Testis (tissue), 2 donors: ENCODE measurements at regions not wholly inside any gene's neighbourhood (a gene's known extent, or its start where the extent isn't known, plus 50 kb on each side); places are given as distances from the start of the nearest gene placed in this dataset.

Experiments used
- DNase-seq: peaks from one replicate; pipeline ENCODE4 v3.0.0-alpha.2; 2019
- H3K27ac ChIP-seq, 2 donors: fragments of 200-600 bp; sonication (generic); one replicate each; pipeline ENCODE4 v1.5.1; 2019
- H3K27me3 ChIP-seq: fragments of 200-600 bp; sonication (generic); one replicate; pipeline ENCODE4 v1.5.1; 2019
- H3K36me3 ChIP-seq: fragments of 200-600 bp; sonication (generic); one replicate; pipeline ENCODE4 v1.5.1; 2017; ENCODE audit warnings: low read depth; ENCODE audit errors: missing control alignments
- H3K4me1 ChIP-seq: fragments of 200-600 bp; sonication (generic); one replicate; pipeline ENCODE4 v1.5.1; 2019
- H3K4me3 ChIP-seq, 2 donors: fragments of 200-600 bp; sonication (generic); one replicate each; pipeline ENCODE4 v1.5.1; 2017 to 2019
- H3K9me3 ChIP-seq: fragments of 200-600 bp; sonication (generic); one replicate; pipeline ENCODE4 v1.5.1; 2017
- CTCF ChIP-seq, 3 experiments: fragments of 450-650 bp in 2 of 3; fragments of 200-600 bp in 1 of 3; sonication (generic) in 1 of 3; IDR thresholded peaks; one replicate each; pipeline ENCODE4 v1.5.1; 2016 to 2019; ENCODE audit warnings: antibody characterized with exemption in 3 of 3, mild to moderate bottlenecking in 2 of 3, moderate library complexity in 1 of 3
- POLR2A ChIP-seq: fragments of 450-650 bp; IDR thresholded peaks from one replicate; pipeline ENCODE4 v1.6.1; 2017; ENCODE audit warnings: antibody characterized with exemption, mild to moderate bottlenecking, moderate library complexity
- WGBS, 2 donors: methylation state at CpG; one replicate each; pipeline ENCODE4 v1.1.5; 2018; 5-methylcytosine and 5-hydroxymethylcytosine counted together
- intact Hi-C: fragments of 100-400 bp; cut with DNase I; formaldehyde crosslinking; loops from one replicate; pipeline ENCODE4 v1.15.1; 2023; ENCODE audit warnings: low total_unique reads

GRCh38 chr7:114765331-114766040, 156.4 kb upstream of the MDFIC start:
- H3K4me3 ChIP-seq, result no peak overlapping the region
- 82 to 83% methylated on average over 2 of the region's 2 CpGs for WGBS, 2 donors
- TF ChIP-seq CTCF (IDR thresholded peaks at IDR 0.05) (no peak), POLR2A (no peak)
- intact Hi-C loops, result no loop called here
- no peak for DNase-seq
- H3K36me3 ChIP-seq, result no peaks in the 10 kb centered on the region
- no peaks in the 10 kb centered on the region for H3K9me3 ChIP-seq
- no peak overlapping the region for H3K27ac ChIP-seq
- no peaks in the 10 kb centered on the region for H3K4me1 ChIP-seq
- no peaks in the 10 kb centered on the region for H3K27me3 ChIP-seq

DNA sequence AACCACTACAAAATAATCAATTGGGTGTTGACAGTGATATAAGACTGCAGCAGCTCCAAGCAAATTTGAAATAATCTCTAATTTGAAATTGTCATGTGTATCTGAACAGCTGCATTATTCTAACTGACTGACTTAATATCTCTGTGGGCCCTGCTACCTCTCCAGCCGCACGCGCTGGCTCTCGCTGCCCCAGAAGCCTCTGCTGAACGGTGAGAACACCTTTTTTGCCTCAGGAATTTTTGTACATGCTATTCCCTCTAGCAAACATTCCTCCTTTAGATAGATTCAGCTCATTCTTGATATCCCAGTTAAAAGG, 155.9 kb upstream of the MDFIC start:
- DNase-seq, result no peak
- H3K4me1 ChIP-seq, result no peaks in the 10 kb centered on the region
- H3K9me3 ChIP-seq, result no peaks in the 10 kb centered on the region
- no peak for TF ChIP-seq CTCF (IDR thresholded peaks at IDR 0.05)
- no peak for TF ChIP-seq POLR2A
- no peaks in the 10 kb centered on the region for H3K27me3 ChIP-seq
- no peak overlapping the region for H3K27ac ChIP-seq
- WGBS, 2 donors, result 96% methylated on average over 5 of the region's 5 CpGs
- H3K4me3 ChIP-seq, result no peak overlapping the region
- intact Hi-C loops, result no loop called here
- no peaks in the 10 kb centered on the region for H3K36me3 ChIP-seq

- H3K36me3 ChIP-seq, result no peaks in the 10 kb centered on the region
- no peak for TF ChIP-seq CTCF (IDR thresholded peaks at IDR 0.05)
- TF ChIP-seq POLR2A, result no peak
- H3K4me1 ChIP-seq, result no peaks in the 10 kb centered on the region
- no peak for DNase-seq
- H3K27me3 ChIP-seq, result no peaks in the 10 kb centered on the region
- WGBS, 2 donors, result 86 to 87% methylated on average over 1 of the region's 1 CpG
- H3K4me3 ChIP-seq, result no peak overlapping the region
- intact Hi-C loops, result no loop called here
- no peaks in the 10 kb centered on the region for H3K9me3 ChIP-seq
- no peak overlapping the region for H3K27ac ChIP-seq
Observed at GRCh38 chr7:114777288-114777687, 144.6 kb upstream of the MDFIC start.

- TF ChIP-seq POLR2A, result no peak
- no peak for TF ChIP-seq CTCF (IDR thresholded peaks at IDR 0.05)
- intact Hi-C loops, result no loop called here
- Histone ChIP-seq H3K4me3 (no peak overlapping the region), H3K27ac (no peak overlapping the region), H3K36me3 (no peaks in the 10 kb centered on the region), H3K4me1 (no peaks in the 10 kb centered on the region), H3K9me3 (no peaks in the 10 kb centered on the region), H3K27me3 (no peaks in the 10 kb centered on the region)
- 91 to 93% methylated on average over 4 of the region's 4 CpGs for WGBS, 2 donors
- no peak for DNase-seq
Observed at GRCh38 chr7:114783508-114783907, 138.4 kb upstream of the MDFIC start.

DNA sequence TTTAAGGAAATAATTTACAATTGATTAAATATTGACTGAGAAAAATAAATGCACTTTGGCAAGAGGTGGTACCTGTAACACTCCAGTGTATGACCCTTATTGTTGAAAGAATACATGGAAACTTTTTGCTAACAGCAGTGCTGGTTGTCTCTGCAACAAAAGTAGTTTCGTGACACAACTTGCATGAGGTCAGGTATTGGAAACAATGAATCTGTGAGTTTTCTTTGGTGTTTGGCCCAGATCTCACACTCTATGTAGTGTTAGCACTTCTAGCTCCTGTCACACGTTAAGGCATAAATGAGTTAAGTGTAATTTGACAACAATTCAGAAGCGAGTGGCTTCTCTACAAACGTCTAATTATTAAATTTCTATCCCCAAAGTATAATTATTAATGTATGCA, 137.7 kb upstream of the MDFIC start:
- 79 to 84% methylated on average over 4 of the region's 4 CpGs for WGBS, 2 donors
- TF ChIP-seq POLR2A (no peak), CTCF (IDR thresholded peaks at IDR 0.05) (no peak)
- no peak overlapping the region for H3K4me3 ChIP-seq
- H3K9me3 ChIP-seq, result no peaks in the 10 kb centered on the region
- H3K4me1 ChIP-seq, result no peaks in the 10 kb centered on the region
- no peak for DNase-seq
- no peaks in the 10 kb centered on the region for H3K36me3 ChIP-seq
- H3K27me3 ChIP-seq, result no peaks in the 10 kb centered on the region
- intact Hi-C loops, result no loop called here
- no peak overlapping the region for H3K27ac ChIP-seq
